Germinal center (tissue), 1 donor: ENCODE measurements at regions not wholly inside any gene's neighbourhood (a gene's known extent, or its start where the extent isn't known, plus 50 kb on each side); places are given as distances from the start of the nearest gene placed in this dataset.
A peak's percentile ranks its signal among the peaks of the same experiment; 100 is the strongest.
"Not testable (repeated sequence)": the region's sequence is repeated elsewhere in the genome, so short reads cannot be mapped to it uniquely, and the experiment has no call there.

Experiments
- DNase-seq: peaks from one replicate; pipeline ENCODE4 v3.0.0; 2012; ENCODE audit warnings: mixed read lengths, low spot score

DNA sequence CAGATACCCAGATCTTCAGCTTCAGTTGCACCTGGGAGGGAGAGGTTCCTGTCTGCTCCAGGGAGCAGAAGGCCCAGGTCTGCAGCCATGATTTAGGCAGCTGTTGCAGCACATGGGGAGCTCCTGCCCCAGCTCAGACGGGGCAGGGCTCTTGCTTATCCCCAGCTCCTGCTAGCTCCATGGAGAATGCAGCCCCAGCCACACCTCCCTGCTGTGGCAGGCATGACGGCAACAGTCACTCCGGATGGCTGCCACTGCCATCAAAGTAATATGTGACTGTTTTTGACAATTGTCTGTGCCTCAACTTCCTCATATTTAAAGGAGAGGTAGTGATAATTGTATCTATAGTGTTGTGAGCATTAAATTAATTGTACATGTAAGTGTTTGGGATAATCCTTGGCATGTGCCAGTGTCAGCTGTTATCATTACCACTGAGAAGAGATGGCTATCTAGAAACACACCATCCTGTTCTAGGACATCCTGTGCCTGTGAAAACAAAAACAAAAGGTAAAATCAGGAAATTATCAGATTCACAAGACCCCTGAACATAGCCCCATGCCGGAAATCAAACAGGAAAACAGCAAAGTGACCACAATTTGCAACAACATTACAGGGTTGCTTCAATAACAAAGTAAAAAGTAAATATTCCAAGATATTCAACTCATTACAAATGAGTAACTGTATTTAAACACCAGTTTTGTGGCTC lies 1048.8 kb upstream of the ACO1 start:
- no peak for DNase-seq

DNA sequence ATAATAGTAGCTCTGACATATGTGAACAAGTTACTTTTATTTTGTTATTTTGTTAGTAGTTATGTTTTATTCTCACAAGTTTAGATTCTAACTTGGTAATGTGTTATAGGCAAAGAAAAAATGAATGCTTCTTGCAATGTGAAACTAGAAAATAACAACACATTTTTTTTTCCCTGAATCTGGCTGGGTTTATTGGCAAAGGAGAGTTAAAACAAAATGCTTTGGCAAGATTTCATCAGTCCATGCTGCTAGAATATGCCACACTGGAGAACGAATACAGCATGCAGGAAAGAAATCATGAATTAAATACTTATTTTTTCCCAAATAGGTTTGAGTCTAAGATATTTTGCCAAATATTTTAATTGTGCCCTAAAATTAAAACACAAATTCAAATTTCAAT lies 1048.1 kb upstream of the ACO1 start:
- no peak for DNase-seq

DNA sequence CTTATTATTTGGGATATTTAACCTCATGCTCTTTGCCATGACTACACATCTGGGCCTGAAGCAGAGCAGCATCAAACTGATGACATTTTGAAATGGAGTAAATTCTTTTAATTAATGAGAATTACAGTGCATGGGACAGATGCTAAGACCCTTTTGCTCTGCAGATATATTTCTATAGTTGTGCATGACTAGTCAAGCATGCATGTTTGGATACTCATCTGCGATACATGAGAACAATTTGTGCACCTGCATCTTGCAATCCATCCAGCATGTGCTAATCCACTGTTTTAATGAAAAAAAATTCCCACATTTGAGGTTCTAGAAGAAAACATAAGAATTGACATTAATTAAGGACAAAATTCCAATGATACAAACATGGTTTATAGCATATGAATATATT lies 1047.6 kb upstream of the ACO1 start:
- no peak for DNase-seq

DNA sequence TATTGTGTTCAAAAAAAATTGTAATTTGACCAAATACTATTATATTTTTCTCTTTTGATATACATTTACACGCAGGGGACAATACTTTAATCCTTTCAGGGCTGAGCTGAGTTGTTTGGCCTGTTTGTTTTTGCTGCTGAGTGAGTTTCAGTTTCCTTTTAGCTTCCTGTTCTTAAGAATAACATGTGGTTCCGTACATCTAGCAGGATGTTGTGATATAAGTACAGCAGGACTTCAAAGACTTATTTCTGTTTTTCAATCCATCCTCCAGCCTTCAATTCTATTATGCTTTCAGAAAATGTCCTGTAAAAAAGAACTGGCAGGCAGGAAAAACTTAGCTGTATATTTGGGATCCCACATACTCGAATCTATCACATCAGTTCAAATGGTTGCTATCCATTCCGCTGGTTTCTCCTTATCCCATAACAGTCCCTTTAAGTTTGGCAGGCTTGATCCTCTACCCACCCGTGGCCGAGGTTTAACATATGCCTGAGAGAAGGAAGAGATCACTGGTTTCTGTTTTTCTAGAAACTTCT lies 1037.3 kb upstream of the ACO1 start:
- DNase-seq, result peak; percentile 5

DNA sequence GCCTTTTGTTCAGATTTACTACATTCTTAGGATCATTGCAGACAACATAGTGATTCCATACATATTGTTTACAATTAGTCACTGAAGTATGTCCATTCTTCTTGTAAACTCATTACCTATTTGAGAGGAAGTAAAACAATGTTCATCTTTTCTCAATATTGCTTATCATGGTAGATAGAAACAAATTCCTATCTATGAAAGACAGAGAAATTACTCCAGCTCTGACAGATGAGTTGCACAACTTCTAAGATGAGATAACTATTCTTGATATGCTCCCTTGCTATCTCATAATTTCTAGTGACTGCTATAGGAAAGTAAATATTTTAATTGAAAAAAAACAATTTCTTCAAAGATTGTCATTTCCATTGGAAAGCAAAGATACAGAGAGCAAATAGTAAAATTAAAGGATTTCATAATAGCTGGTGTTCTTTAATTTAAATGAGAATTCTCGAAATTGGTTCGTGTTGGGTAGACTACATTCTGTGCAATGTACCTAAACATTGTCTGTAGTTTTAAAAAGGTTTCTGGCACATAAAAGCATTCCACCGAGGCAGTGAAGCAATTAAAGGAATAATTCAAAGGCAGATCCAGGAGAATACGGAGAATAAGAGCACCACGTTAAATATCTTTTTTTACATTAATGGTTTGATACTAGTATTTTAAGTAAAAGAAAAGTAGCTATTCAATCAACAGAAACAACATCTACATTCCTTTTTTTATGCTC lies 1029.1 kb upstream of the ACO1 start:
- no peak for DNase-seq

DNA sequence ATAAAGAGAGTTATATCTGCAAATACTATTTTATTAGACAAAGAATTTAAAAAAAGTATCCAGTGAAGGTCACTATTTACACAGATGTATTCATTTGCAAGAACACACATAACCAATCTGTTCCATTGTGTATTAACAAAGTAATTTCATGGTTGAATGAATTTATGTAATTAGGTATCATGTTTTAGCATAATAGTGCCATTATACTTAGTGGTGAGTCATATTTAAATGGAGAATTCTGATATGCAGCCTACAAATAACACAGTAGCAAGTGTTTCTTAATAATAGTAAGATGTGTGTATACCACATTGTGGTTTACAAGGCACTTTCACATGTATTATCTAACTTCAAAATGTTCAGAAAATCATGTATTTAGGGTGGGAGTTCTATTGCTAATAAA lies 1028.5 kb upstream of the ACO1 start:
- DNase-seq, result no peak

DNA sequence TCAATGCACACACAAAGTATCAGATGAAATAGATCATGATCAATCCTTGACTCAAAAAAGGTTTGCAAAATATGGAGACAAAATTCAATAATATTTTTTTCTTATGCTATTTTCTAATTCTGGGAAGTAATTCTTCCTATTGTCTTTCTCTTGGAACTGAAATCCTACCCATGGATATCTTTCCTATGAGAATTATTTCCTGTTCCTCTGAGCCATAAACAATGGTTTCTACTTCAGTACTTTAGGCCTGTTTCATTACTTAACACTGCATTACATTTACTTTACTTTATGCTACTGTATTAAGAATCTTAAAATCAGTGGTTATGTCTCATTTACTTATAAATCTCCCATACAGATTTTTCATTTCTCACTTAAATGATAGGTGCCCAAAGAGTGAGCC lies 1025.4 kb upstream of the ACO1 start:
- no peak for DNase-seq

DNA sequence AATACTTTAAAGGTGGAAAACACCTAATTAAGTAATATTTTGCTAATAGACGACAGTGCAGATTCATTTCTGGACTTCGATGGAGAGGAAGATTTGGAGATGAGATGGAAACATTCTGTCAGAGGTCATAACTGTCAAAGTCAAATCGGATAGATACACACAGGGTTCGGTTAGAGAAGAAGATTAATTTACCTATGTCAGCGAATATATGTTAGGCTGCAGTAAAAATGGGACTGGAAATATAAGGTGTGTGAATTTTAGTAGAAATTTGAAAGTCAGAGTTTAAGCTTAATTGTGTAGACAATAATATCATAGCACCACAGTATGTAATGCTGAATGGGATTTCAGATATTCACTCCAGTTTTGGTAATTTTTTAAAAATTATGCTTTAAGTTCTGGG lies 1020.3 kb upstream of the ACO1 start:
- DNase-seq, result no peak

DNA sequence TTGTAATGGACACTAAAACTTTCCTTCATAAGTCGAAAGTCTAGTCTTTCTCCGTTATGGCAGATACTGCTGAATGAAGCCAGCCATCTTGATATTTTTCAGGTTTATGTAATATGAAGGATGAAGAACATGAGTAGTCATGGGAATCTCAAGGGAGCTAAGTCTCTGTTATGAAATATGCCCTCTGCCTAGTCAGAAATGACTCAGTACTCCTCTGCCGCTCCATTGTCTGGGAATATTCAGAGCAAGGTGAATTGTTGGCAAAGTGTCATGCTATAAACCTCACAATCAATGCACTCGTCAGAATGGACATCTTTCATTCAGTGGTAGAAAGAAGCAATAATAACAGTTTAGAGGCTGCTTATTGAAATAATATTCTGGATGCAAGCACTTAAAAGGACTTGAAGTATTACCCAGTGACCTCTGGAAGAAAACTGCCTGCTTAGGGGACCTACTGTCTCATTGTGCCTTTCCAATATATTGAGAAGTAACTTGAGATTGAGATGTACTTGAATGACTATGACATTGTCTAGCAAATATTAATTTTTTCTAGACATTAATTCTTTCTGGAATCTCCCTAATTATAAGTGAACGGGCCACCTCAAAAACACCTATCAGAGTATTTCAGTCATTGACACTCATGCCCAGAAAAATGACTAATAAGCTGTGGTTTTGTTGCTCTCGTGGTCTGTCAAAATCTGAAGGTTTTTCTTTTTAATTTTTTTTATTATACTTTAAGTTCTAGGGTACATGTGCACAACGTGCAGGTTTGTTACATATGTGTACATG lies 1011.5 kb upstream of the ACO1 start:
- no peak for DNase-seq

DNA sequence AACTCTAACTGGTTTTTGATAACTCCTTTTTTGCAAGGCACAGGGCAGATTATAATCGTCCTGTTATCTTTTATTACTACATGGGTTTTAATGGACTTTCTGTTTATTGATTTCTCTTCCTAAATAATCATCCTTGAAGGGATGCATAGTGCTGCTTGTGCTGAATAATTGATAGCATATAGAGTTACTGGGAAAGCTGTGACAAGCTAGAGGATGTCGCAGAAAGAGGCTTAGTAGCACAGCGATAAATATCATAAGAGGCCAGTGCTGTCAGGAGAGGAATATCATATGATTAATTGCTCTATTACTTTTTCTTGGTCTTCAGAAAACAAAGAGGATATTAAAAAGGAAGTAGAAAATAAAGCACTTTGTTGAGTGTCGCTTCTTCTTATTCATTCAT lies 1007.1 kb upstream of the ACO1 start:
- no peak for DNase-seq

DNA sequence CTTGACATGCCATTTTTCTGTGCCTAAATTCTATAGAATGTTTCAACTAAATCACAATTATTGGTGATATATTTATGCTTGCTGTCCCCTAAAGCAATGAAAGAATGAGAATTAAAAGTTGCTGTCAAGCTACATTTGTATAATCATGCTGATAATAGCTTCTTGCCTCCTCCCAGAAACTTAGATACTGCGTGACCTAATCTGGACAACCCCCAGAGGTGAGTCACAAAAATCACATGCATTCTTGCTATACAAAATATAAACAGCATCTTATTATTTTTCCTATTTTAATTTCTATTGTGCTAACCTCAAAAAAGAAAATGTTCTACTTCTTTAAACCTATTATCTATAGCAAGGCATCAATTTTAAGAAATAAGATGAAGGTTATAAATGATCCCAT lies 995.8 kb upstream of the ACO1 start:
- no peak for DNase-seq

DNA sequence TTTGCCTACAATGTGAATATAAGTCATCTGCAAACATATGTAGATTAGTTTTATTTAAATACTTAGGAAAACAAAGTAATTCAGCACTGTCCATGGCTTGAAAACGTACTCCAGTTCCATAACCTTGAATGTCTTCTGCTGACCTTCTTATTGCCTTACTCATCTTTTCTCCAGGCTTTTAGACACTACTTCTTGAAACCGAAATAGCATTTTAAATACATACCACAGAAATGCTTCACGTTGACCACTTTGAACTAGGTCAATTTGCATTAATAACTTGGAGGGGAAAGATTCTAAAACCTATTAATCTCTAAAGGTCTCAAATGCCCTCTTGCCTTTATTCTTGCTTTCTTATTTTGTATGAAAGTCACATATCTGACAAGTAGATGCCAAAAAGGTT lies 995.4 kb upstream of the ACO1 start:
- no peak for DNase-seq

DNA sequence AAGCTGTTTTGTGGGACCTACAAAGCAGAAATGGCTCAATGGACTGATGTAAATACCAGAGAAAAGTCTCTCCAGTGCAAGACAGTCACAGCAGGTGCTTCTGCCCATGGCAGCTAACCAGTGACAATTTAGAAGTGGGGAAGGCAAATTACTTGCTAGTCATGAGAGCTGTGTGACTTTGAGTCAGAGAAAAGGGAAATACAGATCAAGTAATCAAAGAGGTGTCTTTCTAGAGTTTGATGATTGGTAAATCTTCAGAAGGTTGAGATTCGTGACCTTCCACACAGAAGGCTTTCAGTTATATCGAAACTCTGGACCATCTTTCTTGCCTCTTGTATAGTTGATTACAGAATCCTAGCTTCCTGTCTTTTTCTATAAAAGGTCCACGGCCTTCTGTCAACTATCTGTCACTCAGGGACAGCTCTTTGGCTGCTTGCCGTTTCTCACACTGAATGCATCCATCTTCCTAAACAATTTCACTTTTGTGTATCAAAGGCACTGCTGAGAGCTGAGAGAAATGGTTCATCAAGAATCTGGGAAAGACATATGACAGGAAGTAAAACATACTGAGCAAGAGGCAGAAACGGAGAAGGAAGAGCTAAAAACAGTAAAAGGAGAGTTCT lies 993.9 kb upstream of the ACO1 start:
- no peak for DNase-seq

DNA sequence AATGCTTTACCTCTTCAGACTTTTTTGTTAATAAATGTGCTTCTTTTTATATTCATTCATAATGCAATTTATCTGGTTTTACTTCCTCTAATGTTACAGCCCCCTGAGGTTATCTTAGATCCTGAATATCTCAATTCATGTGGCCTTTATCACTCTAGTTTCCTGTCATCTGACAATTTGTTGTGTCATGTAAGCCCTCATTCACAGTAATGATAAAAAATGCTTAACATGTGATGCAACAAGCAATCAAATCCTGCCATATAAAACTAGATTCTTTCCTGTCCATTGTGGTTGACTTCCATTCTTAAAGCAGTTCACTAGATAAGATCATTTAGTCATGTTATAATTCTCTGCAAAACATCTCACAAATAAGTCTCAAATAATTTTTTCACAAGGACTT lies 991.2 kb upstream of the ACO1 start:
- DNase-seq, result no peak

DNA sequence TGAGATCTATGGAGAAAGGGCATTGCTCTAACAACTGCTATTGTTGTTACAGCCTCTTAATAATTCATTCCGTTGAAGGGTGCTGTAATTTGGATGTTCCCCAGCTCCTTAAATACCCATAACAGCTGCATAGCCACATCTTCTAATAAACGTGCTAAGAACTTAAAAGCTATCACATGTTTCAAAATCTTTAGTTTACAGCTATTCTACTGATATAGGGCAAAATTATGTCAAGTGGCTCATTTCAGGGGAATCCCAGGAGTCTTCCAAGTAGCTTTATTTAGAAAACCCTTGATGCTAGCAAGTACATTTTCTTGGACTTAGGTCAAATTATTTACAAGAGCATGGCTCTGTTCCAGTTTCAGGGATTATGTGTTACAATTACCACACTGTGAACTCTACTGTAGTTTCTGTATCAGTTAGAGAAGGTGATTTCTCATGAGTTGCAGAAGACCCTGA lies 990.4 kb upstream of the ACO1 start:
- no peak for DNase-seq

DNA sequence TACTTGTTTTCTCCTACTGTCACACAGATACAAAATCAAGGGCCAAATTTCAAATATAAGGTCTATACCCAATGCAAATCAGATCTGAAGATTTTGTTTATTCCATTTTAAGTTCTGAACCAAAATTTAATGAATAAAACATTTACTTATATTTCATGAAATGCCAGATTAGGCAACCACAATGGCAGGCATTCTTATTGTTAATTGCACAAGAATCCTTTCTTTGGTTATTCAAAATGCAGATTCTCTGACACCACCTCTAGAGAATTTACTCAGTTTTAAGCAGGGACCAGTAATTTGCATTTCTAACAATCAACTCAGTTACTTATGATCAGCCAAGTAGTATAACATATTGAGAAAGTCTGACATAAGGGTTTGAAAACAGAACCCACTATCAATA lies 972.4 kb upstream of the ACO1 start:
- no peak for DNase-seq

DNA sequence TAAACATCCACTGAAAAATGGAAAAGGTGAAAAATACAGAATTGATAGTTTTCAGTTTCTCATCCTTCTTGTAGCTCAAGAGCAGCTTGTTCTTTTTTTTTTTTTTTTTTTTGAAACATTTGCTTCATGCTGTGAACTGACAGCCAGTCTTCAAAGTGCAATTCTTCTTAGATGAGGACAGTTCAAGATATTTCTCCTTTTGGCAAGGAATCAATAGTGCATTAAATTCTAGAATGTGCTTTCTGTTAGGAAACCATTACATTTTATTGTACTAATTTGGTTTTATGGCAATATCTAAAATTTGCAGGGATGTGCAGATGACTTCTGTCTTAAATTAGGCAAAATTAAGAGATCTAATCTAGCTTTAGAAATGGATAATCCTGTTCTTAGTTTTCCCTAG lies 969.3 kb upstream of the ACO1 start:
- DNase-seq, result no peak

DNA sequence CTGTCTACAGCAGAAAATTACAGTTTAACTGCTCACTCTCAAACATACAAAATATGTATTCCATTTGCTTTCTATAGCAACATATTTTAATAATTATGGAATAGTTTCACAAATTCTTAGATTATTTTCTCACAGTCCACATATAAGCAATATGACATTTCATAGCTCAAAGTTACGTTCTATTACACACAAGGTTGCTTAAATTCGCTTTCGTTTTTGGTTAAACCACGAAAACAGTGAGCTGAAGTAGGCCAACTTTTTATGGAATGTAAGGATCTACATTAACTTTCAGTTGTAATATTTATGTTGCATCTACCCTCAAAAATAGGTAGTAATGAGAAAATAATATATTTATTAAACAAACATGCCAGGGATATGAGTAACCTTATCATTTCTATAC lies 966.0 kb upstream of the ACO1 start:
- DNase-seq, result no peak

DNA sequence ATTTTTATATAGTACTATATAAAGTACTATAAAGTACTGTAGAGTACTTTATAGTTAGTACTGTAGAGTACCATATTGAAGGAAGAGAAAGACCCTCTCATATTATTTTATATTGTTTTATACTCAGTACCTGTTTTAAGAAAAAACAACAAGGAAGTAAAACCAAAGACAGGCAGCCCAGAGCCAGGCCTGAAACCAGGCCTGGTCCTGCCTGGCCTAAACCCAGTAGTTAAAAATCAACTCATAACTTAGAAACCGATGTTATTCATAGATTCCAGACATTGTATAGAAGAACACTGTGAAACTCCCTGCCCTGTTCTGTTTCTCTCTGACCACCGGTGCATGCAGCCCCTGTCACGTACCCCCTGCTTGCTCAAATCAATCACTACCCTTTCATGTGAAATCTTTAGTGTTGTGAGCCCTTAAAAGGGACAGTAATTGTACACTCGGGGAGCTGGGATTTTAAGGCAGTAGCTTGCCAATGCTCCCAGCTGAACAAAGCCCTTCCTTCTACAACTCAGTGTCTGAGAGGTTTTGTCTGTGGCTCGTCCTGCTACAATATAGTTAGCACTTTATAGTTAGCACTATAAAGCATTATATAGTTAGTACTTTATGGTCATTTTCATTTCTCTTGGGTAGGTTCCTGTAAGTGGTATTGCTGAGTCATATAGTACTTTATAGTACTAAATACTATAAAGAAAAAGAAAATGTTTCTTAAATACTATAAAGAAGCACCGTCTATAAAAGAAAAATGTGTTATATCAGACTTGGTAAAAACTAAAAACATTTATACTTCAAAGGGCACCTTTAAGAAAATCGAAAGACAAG lies 940.6 kb upstream of the ACO1 start:
- DNase-seq, result not testable (repeated sequence)

DNA sequence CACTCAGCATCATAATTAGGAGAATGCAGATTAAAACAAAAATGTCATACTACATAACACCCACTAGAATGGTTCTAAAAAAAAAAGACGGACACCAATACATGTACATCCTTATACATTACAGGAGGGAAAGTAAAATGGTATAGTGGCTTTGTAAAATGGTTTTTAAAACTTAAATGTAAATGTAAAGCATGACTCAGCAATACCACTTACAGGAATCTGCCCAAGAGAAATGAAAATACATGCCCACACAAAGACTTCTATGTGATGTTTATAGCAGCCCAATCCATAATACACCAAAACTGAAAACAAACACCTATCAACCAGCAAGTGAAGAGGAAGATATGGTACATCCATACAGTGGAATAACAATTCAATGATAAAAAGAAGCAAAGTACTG lies 939.1 kb upstream of the ACO1 start:
- DNase-seq, result no peak

DNA sequence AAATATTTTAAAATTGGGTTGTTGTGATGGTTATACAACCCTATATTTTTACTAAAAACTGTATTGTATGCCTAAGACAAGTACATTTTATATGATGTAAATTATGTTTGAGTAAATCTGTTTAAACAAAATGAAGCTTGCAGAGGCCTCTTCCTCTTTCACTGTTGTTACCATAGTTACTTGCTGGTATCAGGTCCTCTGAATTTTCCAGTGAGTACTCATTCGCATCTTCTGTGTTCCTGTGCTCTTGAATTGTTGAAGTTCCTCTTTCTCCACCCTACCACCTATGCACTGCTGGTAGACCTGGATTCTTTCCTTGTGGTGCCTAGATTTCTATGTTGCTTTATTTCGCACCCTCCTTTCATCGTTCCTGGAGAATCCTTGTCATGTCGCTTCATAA lies 938.5 kb upstream of the ACO1 start:
- peak; percentile 4 for DNase-seq

DNA sequence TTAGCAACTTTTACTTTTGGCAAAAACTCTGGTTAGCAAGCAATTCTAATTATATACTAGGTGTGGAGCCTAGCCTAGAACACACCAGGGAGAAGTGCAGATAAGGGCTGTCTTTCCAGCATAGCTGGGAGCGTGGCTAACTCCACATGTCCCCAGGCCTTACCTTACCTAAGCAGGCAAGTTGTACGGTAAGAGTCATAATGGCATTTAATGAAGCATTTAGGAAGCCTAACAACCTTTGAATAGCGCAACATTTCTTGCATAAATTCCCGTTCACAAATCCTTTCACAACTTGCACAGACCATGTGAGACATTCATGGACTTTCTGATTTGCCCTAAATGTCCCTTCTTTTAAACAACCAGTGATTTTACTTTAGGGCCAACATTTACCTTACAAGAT lies 917.4 kb upstream of the ACO1 start:
- DNase-seq, result no peak
